HepG2 (cell line): ENCODE measurements at regions not wholly inside any gene's neighbourhood (a gene's known extent, or its start where the extent isn't known, plus 50 kb on each side); places are given as distances from the start of the nearest gene placed in this dataset.

Source experiments
- ATAC-seq: fragments of 200-7000 bp; cut with Tn5 transposase; 3 replicates; pipeline ENCODE4 v1.9.1; 2020; ENCODE audit warnings: mild to moderate bottlenecking, moderate library complexity
- BruUV-seq: library from RNA; stranded (reverse); fragments of 400-500 nt; replicated peaks from 2 replicates; lab custom pipeline; 2021; lab: Mats Ljungman, UMichigan
- CTCF ChIA-PET: fragments of 300-600 bp; formaldehyde crosslinking; extraction: SDS; loops from one replicate; lab custom pipeline; 2021; ENCODE audit warnings: low total read pairs, inconsistent platforms, low intra/inter-chr PET ratio; lab: Yijun Ruan, JAX
- POLR2A ChIA-PET: fragments of 350-600 bp; sonication (Branson Sonifier 250); formaldehyde crosslinking; loops from one replicate; lab custom pipeline; 2020; ENCODE audit warnings: antibody characterized with exemption, inconsistent platforms; lab: Yijun Ruan, JAX
- DNase-seq: peaks from one replicate; pipeline ENCODE4 v3.0.0-alpha.2; 2015; ENCODE audit warnings: low spot score
- FAIRE-seq: peaks from 3 replicates; lab custom pipeline; 2011; peaks lifted over from hg19 to GRCh38; lab: Jason Lieb, UNC
- H2AFZ ChIP-seq: one replicate; pipeline ENCODE4 v1.6.1; 2011; ENCODE audit warnings: low read length, inconsistent platforms
- H3K27ac ChIP-seq: fragments of 300-600 bp; 3 replicates; pipeline ENCODE4 v1.8.0; 2011; ENCODE audit warnings: mixed run types, mild to moderate bottlenecking, mixed read lengths, low read length, inconsistent platforms; ENCODE audit not compliant: insufficient read depth; ENCODE audit errors: extremely low read length
- H3K27me3 ChIP-seq, 2 experiments: fragments of 200-600 bp in 1 of 2; 2 replicates in 1 of 2; 3 replicates in 1 of 2; pipeline versions ENCODE4 v1.6.0 to v1.8.0; 2011; ENCODE audit warnings: low read length in 2 of 2, mild to moderate bottlenecking in 2 of 2, moderate library complexity in 2 of 2, inconsistent platforms in 1 of 2; ENCODE audit not compliant: insufficient read depth in 2 of 2, control insufficient read depth in 1 of 2
- H3K36me3 ChIP-seq, 2 experiments: fragments of 200-600 bp in 1 of 2; replicated peaks in 1 of 2; 2 replicates in 1 of 2; 3 replicates in 1 of 2; pipeline versions ENCODE4 v1.5.1 to v1.8.0; 2011; ENCODE audit warnings: low read length in 2 of 2, inconsistent platforms in 1 of 2; ENCODE audit not compliant: insufficient read depth in 2 of 2, control insufficient read depth in 1 of 2
- H3K4me1 ChIP-seq: 2 replicates; pipeline ENCODE4 v1.5.1; 2012; ENCODE audit warnings: low read length, inconsistent platforms; ENCODE audit not compliant: insufficient read depth
- H3K4me2 ChIP-seq: 2 replicates; pipeline ENCODE4 v1.6.0; 2011; ENCODE audit warnings: low read depth, low read length, inconsistent platforms
- H3K4me3 ChIP-seq, 3 experiments: fragments of 200-600 bp in 1 of 3; sonication (generic), shearing (Covaris generic) in 1 of 3; replicated peaks in 1 of 3; 2 replicates each; pipeline ENCODE4 v1.5.1; 2011 to 2016; ENCODE audit warnings: low read length in 3 of 3, inconsistent platforms in 2 of 3, low read depth in 2 of 3, mild to moderate bottlenecking in 2 of 3, control low read depth in 1 of 3, mixed read lengths in 1 of 3; ENCODE audit not compliant: insufficient read depth in 1 of 3
- H3K79me2 ChIP-seq: one replicate; pipeline ENCODE4 v1.6.1; 2011; ENCODE audit warnings: low read length, inconsistent platforms; ENCODE audit not compliant: insufficient read depth
- H3K9ac ChIP-seq: 2 replicates; pipeline ENCODE4 v1.6.0; 2011; ENCODE audit warnings: mild to moderate bottlenecking, low read depth, low read length, inconsistent platforms; ENCODE audit not compliant: insufficient read depth
- H3K9me3 ChIP-seq: 2 replicates; pipeline ENCODE4 v1.5.1; 2012; ENCODE audit warnings: mild to moderate bottlenecking, low read length
- H4K20me1 ChIP-seq: 2 replicates; pipeline ENCODE4 v1.6.0; 2011; ENCODE audit warnings: inconsistent platforms, mild to moderate bottlenecking, low read length, moderate library complexity; ENCODE audit not compliant: insufficient read depth
- MAZ ChIP-seq, 2 experiments: sonication (generic) in 1 of 2; formaldehyde crosslinking in 1 of 2; IDR thresholded peaks; 2 replicates each; pipeline versions ENCODE4 v1.5.0 to v1.6.1; 2012 to 2020; ENCODE audit warnings: low read depth in 2 of 2, mild to moderate bottlenecking in 2 of 2, borderline replicate concordance in 1 of 2, improper control_type of control experiment in 1 of 2, low read length in 1 of 2, missing genetic modification reagents in 1 of 2, moderate library complexity in 1 of 2
- PAXIP1 ChIP-seq: sonication (generic); formaldehyde crosslinking; conservative IDR thresholded peaks from 2 replicates; pipeline ENCODE4 v1.4.0; 2020; ENCODE audit warnings: mild to moderate bottlenecking, missing genetic modification reagents, moderate library complexity
- ZBTB4 ChIP-seq: sonication (generic); formaldehyde crosslinking; IDR thresholded peaks from 2 replicates; pipeline ENCODE4 v1.4.0; 2020; ENCODE audit warnings: missing genetic modification reagents, mild to moderate bottlenecking, borderline replicate concordance
- WGBS: methylation state at CpG from one replicate; pipeline ENCODE4 v1.1.6; 2017; ENCODE audit warnings: low lambda C conversion rate; 5-methylcytosine and 5-hydroxymethylcytosine counted together
- in situ Hi-C: cut with HindIII; loops from 2 replicates; pipeline ENCODE4 v1.10.0; 2017; ENCODE audit warnings: low pct_unique_long_range_greater_than_20kb; ENCODE audit not compliant: extremely low pct_ligation_motif_present
- intact Hi-C: fragments of 100-400 bp; cut with micrococcal nuclease; formaldehyde crosslinking; loops from one replicate; pipeline ENCODE4 v1.10.0; 2022; ENCODE audit not compliant: unreplicated experiment

DNA sequence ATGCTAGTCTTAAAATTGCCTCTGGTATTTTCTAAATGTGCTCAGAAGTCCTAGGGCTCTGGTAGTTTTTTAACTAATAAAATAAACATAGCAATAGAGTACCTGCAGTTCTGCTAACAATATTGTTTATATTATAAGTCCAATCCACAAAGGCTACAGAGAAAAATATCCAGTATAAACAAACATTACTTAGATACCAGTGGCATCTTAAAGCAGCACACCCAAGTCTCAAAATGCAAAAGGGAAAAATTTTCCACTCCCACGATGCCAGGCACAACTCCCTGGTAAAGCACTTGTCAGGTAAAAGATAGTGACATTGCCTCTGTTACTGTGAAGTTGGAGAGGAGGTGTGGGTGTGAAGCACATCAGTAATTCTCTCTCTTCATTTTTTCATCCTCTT lies 123.3 kb downstream of the OGFRL1 start:
- H2AFZ ChIP-seq: no peak overlapping the region
- no peaks in the 10 kb centered on the region for H3K9me3 ChIP-seq
- no TSS peak for BruUV-seq
- no peak overlapping the region for H3K4me3 ChIP-seq
- in situ Hi-C loops (no loop called here), intact Hi-C loops (no loop called here)
- no peak for TF ChIP-seq ZBTB4
- no peak for TF ChIP-seq PAXIP1 (CRISPR knock-in tag)
- no peak for TF ChIP-seq MAZ (IDR thresholded peaks at IDR 0.05; ENCODE audit: borderline replicate concordance, low read depth, low read length)
- TF ChIP-seq MAZ (CRISPR knock-in tag; IDR thresholded peaks at IDR 0.05; ENCODE audit: low read depth): no peak
- H3K4me1 ChIP-seq: no peaks in the 10 kb centered on the region
- H3K36me3 ChIP-seq: no peaks in the 10 kb centered on the region
- no peak overlapping the region for H3K27ac ChIP-seq
- DNase-seq: no peak
- FAIRE-seq: no peak
- H3K79me2 ChIP-seq: no peaks in the 10 kb centered on the region
- no peak overlapping the region for H3K9ac ChIP-seq
- no peak overlapping the region for H3K4me2 ChIP-seq
- H4K20me1 ChIP-seq: no peaks in the 10 kb centered on the region
- ChIA-PET CTCF (no interaction called here), POLR2A (no interaction called here)
- WGBS: 0% methylated on average over 1 of the region's 1 CpG
- H3K27me3 ChIP-seq: no peaks in the 10 kb centered on the region
- ATAC-seq: no peak
